ENCODE measurements at regions not wholly inside any gene's neighbourhood (a gene's known extent, or its start where the extent isn't known, plus 50 kb on each side); places are given as distances from the start of the nearest gene placed in this dataset.
"Not testable (repeated sequence)": the region's sequence is repeated elsewhere in the genome, so short reads cannot be mapped to it uniquely, and the experiment has no call there.

- DNase-seq: no peak
Observed at GRCh38 chr3:177629276-177629675, 432.0 kb upstream of the TBL1XR1 start.

DNA sequence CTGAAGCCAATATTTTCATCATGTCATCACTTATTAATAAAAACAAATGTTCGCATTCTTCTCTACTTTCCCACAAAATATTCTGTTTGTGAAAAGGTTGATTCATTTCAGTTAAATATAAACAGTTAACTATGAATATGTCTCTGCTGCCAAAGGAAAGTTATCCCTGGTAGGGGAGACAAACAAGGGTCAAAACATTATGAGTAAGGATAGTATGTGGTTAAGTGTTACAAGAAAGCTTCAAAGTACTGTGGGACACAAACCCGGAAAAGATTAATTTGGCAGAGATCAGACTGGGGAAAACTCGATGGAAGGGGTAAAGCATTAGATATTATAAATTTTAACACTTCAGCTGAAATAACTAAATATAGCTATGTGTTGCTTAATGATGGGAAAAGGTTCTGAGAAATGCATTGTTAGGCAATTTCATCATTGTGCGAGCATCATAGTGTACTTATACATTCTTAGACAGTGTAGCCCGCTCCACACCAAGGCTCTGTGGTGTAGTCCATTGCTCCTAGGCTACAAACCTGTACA lies 436.5 kb upstream of the TBL1XR1 start:
- no peak for DNase-seq

- DNase-seq: not testable (repeated sequence)
Observed at GRCh38 chr3:177635601-177636106, 438.4 kb upstream of the TBL1XR1 start.

DNA sequence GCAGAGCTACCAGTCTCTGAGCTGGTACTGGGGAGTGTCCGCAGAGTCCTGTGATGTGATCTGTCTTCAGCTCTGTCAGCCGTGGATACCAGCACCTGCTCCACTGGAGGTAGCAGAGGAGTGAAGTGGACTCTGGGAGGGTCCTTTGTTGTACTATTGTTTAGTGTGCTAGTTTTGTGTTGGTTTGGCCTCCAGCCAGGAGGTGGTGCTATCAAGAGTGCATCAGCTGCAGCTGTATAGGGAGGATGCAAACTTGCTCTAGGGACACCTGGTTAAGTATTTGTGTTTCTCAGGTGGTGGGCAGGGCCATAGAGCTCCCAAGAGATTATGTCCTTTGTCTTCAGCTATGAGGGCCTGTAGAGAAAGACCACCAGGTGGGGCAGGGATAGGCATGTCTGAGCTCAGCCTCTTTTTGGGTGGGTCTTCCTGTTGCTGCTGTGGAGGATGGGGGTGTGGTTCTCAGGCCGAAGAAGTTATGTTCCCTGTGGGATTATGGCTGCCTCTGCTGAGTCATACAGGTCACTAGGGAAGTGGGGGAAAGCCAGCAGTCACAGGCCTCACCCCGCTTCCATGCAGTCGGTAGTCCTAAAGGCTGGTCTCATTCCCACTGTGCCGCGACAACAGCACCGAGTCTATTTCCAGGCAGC lies 443.2 kb upstream of the TBL1XR1 start:
- no peak for DNase-seq

GRCh38 chr3:177641206-177641605 lies 443.9 kb upstream of the TBL1XR1 start:
- DNase-seq: no peak

DNA sequence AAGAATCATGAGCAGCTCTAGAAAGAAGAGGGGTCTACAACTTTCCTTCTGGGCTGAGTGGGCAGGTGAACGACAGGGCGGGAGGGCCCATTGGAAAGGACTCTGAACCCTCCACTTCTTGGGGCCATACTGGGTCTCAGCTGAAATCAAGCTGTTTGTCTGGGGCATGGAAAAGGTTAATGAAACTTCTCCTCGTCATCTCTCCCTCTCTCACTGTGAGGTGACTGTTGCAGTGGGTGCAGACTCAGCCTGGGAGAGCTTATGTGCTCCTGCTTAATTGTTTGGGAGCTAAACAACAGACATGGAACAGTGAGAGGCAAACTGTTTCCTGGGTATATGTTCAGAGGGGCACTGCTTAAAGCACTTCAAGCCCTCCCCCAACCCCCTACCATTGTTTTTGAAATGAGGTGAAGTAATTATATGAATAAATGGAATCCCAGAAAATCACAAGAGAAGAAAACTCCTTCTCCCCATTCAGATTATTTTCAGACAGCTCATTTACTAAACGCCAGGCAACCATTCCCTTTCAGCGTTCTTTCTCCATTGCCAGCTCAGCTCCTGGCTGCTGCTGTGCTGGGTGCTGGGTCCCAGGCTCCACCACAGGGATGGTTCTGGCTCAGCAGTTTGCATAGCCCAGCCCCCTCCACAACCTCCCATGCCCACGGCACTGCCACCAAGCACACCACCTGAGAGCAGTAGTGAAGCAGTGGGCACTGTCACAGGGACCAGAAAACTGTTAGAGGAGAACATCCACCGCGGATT lies 444.9 kb upstream of the TBL1XR1 start:
- no peak for DNase-seq

GRCh38 chr3:177642804-177643125 lies 445.5 kb upstream of the TBL1XR1 start:
- DNase-seq: no peak

GRCh38 chr3:177646749-177647148 lies 449.5 kb upstream of the TBL1XR1 start:
- DNase-seq: no peak

- DNase-seq: no peak
Observed at GRCh38 chr3:177647341-177647740, 450.1 kb upstream of the TBL1XR1 start.

DNA sequence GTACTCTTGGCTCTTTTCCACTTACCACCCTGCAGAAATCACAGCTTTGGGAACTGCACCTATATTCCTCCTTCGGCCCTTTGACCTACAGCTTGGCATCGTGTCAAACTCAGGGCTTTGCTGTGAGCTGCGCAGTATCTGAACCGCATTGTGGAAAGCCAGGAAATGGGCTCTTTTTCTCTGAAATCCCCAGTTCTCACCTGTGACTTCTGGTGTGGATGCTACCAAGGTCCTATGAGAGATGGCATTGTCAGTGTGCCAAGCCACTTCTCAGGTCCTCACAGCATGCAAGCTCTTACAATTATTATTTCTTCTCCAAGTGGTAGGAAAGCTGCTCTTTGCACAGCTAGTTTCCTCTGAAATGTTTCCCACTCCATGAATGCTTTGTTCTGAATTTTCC lies 450.6 kb upstream of the TBL1XR1 start:
- DNase-seq: no peak

GRCh38 chr3:177652556-177653291 lies 455.4 kb upstream of the TBL1XR1 start:
- no peak for DNase-seq

DNA sequence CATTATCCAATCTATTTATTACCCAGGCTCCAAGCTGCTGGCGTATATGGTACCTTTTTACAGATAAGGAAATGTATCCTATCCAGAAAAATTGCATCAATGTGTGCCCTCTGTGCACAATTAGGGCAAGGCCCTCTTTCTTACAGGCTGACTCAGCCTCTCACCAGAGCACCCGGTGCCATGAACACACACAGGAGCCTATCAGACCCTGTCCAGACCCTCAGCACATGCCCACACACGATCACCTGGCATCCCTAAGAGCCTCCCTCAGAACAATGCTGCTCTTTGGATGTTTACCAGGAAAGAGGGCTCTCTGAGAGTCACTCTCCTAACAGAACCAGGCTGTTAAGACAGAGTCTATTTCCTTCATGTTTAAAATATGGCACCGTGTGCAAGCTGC lies 460.0 kb upstream of the TBL1XR1 start:
- no peak for DNase-seq

DNA sequence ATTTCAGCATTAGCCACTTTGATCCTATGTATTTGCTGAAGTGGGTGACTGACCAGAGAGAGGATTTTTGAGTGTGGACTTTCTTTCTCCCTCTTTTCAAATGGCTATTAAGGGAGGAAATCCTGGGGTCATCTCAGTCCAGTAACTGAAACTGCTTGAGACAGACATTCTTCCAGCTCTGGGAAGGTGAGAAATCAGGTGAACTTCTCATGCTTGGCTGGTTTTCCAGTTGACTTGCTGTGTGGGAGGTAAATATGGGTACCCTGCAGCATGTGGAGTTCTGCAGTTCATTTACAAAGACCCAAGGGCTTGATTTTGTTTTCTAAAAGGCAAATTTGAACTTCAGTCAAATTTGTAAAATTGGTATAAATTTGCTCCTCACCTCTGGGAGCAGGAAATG lies 461.1 kb upstream of the TBL1XR1 start:
- DNase-seq: no peak

GRCh38 chr3:177664380-177665103 lies 467.3 kb upstream of the TBL1XR1 start:
- not testable (repeated sequence) for DNase-seq

DNA sequence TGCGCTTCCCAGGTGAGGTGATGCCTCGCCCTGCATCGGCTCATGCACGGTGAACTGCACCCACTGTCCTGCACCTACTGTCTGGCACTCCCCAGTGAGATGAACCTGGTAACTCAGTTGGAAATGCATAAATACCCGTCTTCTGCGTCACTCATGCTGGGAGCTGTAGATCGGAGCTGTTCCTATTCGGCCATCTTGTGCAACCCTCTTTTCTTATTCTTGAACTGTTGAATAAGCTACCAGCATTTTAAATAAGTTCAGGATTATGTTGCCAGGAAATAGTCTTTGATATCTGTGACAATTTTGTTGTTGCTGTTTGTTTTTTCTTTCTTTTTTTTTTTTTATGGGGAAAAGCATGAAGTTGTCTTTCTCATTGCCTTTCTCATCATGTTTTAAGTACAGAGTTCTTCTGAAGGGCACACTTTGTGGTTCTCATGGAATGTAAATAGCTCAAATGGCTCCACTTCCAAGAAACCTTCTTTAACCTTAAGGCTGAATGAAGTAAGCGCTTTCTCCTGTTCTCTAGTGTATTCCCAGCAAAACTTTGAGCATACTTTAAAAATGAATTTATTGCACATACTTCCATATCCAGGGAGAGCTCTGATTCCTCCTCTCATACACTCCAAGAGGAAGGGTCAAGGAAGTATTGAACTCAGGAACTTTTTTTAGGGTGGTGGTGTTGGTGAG lies 468.0 kb upstream of the TBL1XR1 start:
- no peak for DNase-seq

GRCh38 chr3:177672252-177672911 lies 475.1 kb upstream of the TBL1XR1 start:
- DNase-seq: no peak

GRCh38 chr3:177673112-177673914 lies 476.0 kb upstream of the TBL1XR1 start:
- no peak for DNase-seq

DNA sequence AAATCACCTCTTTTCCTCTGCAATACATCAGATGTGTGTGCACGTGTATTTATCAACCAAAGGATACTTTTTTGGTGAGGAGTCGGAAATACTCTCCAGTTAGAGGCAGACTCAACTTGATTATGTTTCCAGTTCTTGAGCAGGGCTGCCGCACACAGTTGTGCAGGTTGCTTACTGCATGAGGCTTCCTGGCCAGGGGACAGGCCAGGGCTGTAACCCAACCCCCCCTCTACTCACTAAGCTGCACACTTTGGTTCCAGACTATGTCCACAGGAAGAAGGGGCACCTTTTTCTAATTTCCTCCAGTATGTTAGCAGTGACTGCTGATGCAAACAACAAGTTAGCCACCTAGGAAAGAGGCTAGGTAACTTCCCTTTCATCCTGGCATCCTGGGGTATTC lies 476.9 kb upstream of the TBL1XR1 start:
- DNase-seq: no peak

- no peak for DNase-seq
Observed at GRCh38 chr3:177676148-177676547, 478.9 kb upstream of the TBL1XR1 start.

DNA sequence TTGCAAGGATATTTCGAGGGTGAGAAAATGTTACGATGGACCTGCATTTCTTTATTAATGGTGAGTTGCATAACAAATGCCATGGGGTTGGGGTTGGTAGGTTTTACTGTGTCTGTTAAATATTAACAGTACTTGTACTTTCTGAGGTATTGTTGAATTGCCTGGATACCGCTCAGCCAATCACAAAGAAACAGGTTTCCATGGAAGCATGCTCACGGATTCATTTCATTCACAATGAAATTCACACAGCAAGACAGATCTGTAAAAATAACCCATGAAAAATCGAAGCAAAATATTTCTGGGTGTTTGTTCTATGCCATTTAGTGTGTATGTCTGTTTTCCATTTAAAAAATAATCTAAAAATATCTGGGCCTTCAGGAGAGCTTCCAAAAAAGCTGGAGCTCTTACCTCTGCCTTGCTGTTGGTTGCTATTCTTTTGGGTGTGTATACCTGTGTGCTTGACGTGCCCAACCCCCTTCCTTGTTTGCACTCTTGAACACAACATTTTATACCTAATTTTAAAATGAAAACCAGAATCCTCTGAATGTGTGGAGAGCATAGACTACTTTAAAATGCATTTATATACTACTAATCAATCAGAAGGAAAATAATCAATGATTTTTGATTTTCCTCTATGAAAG lies 479.8 kb upstream of the TBL1XR1 start:
- no peak for DNase-seq
